HK-2 (cell line): ENCODE measurements at regions not wholly inside any gene's neighbourhood (a gene's known extent, or its start where the extent isn't known, plus 50 kb on each side); places are given as distances from the start of the nearest gene placed in this dataset.
A peak's percentile ranks its signal among the peaks of the same experiment; 100 is the strongest.
"Not testable (repeated sequence)": the region's sequence is repeated elsewhere in the genome, so short reads cannot be mapped to it uniquely, and the experiment has no call there.

Experiments used
- DNase-seq: peaks from one replicate; pipeline ENCODE4 v3.0.0-alpha.2; 2018; ENCODE audit not compliant: unreplicated experiment

DNA sequence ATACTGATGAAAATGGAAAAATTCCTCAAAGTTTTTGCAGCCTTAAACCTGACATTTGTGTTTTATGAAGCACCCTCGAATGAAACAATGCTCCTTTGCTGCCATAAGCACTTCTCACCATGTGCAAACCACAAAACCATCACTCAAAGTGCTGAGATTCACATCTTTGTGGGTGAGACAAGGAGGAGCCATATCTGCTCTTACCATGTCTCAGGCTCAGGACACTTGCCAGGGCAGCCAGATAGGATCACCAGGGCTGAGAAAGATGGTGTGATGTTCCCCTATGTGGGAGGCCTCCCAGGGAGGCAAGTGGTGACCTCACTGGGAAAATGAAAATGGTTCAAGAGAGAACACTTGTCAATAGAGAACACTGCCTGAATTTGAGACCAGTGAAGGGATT, 120.4 kb downstream of the CCDC34 start:
- no peak for DNase-seq

DNA sequence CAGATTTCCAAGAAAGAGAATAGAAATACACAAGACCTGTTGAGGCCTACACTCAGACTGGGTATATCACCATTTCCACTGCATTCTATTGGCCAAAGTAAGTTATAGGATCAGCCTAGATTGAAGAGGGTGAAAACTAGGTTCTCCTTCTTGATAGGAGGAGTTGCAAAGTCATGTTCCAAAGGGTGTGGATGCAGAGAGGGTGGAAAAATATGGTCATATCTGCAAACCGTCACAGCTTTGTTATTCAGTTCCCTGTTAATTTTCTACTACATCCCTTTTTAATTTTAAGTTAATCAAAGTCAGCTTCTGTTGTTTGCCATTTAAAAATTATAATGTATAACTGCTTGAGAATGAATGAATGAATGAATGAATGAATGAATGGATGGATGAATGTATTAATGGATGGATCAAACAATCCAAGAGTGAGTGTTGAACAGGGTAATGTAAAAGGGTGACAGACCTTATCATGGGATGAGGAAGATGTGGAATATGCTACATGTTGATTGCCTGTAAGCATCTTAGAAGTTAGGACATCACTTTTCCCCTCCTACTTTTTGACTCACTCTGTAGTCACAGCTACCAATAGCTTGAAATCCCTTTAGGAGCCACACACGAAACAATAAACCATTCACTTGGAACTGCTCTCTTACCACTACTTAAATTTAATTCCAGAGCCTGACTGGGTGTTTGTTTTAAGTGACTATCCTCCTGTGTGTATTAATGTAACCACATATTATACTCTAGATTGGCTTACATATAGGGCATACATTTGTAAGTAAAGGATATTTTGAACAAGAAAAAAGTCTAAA, 121.5 kb downstream of the CCDC34 start:
- DNase-seq = no peak

GRCh38 chr11:27239305-27239942, 123.6 kb downstream of the CCDC34 start:
- DNase-seq = no peak

DNA sequence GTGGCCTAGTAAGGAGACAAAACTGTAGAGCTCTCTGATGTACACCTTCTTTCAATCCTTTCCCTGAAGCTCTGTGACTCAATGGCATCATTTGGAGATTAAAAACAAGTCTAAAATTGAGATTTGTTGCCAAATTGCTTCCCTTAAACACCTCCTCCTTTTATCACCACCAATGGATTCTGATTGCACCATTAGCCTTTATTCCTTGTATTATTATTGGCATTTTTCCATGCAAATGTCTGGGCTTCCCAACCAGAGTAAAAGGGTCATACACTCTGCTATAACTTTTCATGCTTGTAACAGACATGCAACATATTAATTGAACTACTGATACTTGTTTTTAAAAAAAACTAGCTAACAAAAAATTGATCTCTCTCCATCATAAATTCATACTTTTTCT, 124.2 kb downstream of the CCDC34 start:
- no peak for DNase-seq

DNA sequence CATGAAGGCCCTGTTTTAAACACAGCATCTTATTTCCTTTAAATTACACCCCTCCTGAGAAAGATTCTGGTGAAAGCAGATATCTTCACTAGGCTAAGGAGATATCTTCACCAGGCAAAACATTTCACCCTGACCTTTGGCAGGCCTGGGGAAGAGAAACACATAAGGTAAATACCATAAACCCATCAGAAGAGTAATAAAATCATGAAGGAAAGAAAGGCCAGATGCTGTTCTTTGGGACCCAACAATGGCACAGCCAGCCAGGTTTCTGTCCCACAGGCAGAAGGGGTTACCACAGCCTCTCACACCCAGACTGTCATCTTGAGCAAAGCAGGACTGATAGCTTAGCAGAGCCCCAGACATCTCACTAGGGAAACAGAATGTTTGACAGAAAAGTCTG, 125.4 kb downstream of the CCDC34 start:
- DNase-seq = no peak

DNA sequence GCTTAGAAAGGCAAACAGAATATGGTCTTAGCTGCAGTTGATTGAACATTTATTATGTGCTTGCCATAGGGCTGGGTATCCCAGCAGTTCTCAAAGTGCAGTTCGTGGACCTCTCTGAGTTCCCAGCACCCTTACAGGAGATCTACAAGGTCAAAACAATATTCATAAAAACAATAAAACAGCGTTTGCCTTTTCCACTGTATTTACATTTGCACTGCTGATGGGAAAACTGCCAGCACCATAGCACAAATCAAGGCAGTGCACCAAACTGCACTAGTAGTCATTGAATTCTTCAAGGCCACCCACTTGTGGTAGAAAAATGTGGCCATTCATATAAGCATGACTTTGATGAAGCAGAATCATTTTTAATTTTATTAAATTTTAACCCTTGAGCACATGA, 128.1 kb downstream of the CCDC34 start:
- no peak for DNase-seq

DNA sequence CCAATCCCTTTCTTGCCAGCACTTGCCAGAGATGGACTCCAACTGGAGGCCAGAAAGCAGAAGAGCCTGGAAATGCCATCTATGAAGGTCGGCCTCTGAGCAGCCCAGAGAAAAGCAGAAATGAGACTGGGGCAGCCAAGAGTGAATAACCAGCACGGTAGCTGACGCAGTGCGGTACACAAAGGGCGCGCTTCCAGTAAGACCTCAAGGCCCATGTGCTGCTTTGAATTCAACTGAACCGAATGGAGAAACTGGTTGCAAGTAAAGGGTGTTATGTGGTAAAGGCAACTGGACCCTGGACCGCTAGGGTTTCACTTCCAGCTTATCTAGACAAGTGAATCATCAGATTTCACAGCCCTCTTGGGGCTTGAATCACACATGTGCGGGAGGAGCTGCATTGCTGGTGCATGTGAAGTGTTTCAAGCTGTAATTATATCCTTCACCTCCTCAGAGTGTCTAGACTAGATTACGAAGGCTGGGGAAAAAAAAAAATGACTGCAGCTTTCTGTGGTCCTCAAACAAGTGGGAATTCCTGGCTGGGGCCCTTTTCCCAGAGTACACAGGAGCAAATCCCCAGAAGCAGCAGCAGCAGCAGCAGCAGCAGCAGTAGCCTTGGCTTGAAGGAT, 128.9 kb downstream of the CCDC34 start:
- DNase-seq = peak; percentile 20

GRCh38 chr11:27233654-27234042, 129.4 kb downstream of the CCDC34 start:
- DNase-seq = no peak

DNA sequence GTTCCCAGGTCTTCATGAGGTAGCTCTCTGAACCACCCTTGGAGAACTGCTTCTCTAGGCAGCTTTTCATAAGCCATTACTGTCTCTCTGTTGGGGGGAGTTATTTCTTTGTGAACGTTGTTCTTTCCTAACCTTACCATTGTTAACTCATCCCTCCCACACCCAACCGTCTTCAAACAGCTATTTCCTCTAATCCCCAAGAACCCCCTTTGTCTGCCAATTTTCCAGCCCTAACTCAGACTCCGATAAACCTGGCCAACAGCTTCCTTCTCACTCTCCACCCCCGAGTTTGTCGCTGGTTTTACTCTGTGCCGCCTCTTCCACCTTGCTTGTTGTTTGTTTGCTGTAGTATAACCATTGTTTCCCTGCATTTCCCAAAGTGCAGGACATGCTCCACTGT, 131.5 kb downstream of the CCDC34 start:
- DNase-seq = no peak

GRCh38 chr11:27230192-27230572, 132.8 kb downstream of the CCDC34 start:
- DNase-seq = no peak

- no peak for DNase-seq
Observed at GRCh38 chr11:27229511-27230191, 133.4 kb downstream of the CCDC34 start.

GRCh38 chr11:27228906-27229290, 134.1 kb downstream of the CCDC34 start:
- DNase-seq = no peak

GRCh38 chr11:27228232-27228905, 134.6 kb downstream of the CCDC34 start:
- no peak for DNase-seq

GRCh38 chr11:27227736-27228135, 135.3 kb downstream of the CCDC34 start:
- no peak for DNase-seq

- DNase-seq = not testable (repeated sequence)
Observed at GRCh38 chr11:27219487-27220039, 143.5 kb downstream of the CCDC34 start.

DNA sequence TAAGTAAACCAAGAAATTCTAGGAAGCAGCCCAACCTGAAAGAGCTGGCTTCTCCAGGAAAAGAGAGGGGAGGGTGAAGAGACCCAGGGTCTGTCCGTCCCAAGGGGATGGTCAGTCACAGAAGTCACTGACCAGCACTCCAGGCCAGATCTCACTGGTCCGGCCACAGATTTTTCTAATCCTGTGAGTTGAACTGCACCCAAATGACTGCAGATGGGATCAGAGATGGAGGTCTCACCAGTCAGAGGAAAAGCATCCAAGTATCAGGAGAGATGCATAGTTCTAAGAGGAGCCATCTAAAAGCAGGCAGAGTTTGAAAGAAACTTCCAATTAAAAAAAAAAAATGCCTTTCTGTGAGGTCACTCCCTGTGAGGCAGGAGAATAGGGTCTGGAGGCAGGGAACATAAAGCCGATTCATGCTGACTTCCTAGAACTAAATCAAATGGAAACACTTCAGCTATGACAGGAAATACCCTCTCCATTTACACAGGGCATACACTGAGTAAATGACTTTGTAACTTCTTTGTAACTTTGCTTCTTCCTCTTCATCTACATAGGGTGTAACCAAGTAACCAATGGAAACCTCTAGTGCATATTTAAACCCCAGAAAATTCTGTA, 144.5 kb downstream of the CCDC34 start:
- DNase-seq = no peak

- no peak for DNase-seq
Observed at GRCh38 chr11:27217948-27218420, 145.0 kb downstream of the CCDC34 start.

GRCh38 chr11:27217496-27217895, 145.5 kb downstream of the CCDC34 start:
- no peak for DNase-seq

DNA sequence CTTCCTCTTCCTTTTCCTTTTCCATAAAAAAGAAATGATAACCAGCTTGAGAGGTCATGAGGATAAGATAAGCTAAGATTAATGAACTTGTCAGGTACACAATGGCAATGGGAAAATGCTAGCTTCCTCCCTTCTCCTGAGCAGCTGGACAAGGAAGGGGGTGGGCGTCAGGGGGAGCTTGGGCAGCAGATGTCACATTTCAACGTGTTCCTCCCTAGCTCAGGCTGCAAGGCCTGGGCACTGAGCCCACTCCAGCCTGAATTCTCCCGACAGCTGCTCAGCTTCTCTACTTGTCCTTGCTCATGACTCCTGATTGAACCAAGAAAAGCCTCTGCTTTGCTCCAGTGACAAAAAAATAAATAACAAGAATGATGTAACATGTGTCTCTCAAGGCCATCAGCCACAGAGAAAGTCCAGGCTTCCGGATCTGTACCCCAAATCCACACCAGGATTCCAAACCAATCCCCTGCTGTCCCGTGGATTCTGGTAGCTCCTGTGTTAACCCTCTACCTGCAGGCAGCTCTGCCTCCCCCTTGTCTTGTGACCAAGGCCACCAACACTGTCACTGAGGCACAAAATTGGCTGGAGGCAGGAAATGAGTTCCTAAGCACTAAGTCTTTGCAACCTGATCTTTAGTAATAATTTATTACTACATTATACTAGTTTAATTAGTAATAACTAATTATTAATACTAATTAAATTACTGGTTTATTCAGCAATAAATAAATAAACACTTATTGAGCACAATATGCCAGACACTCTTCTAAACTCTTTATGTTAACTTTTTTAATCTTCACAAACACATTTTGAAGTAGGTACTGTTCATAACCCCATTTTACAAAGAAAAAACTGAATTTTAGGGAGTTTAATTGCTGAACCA, 146.5 kb downstream of the CCDC34 start:
- no peak for DNase-seq
